SK-N-SH (cell line): ENCODE measurements at regions not wholly inside any gene's neighbourhood (a gene's known extent, or its start where the extent isn't known, plus 50 kb on each side); places are given as distances from the start of the nearest gene placed in this dataset.
"Not testable (repeated sequence)": the region's sequence is repeated elsewhere in the genome, so short reads cannot be mapped to it uniquely, and the experiment has no call there.

Source experiments
- CTCF ChIA-PET: fragments of 300-600, 350-600 bp; formaldehyde crosslinking; extraction: SDS; loops from one replicate; lab custom pipeline; 2021; lab: Yijun Ruan, JAX
- POLR2A ChIA-PET: fragments of 350-600 bp; sonication (Branson Sonifier 250); formaldehyde crosslinking; extraction: SDS; loops from one replicate; lab custom pipeline; 2020; ENCODE audit warnings: antibody characterized with exemption, inconsistent platforms; lab: Yijun Ruan, JAX
- DNase-seq: peaks from one replicate; pipeline ENCODE4 v3.0.0; 2012
- H2AFZ ChIP-seq: fragments of 200-600 bp; sonication (generic); 2 replicates; pipeline ENCODE4 v1.8.1; 2016; ENCODE audit warnings: antibody characterized with exemption, mild to moderate bottlenecking, low read depth
- H3F3A ChIP-seq: fragments of 200-600 bp; sonication (generic); replicated peaks from 2 replicates; pipeline ENCODE3; 2016; ENCODE audit warnings: antibody characterized with exemption, mild to moderate bottlenecking; ENCODE audit not compliant: insufficient read depth
- H3K27ac ChIP-seq, 2 experiments: fragments of 200-500 bp in 1 of 2; fragments of 200-600 bp in 1 of 2; sonication (Bioruptor generic) in 1 of 2; sonication (generic), shearing (Covaris generic) in 1 of 2; 2 replicates each; pipeline versions ENCODE4 v1.5.1 to v1.6.1; 2014 to 2016; ENCODE audit warnings: low read depth in 2 of 2, inconsistent platforms in 1 of 2, low read length in 1 of 2, mild to moderate bottlenecking in 1 of 2, mixed read lengths in 1 of 2
- H3K27me3 ChIP-seq: fragments of 200-600 bp; sonication (generic), shearing (Covaris generic); 2 replicates; pipeline ENCODE4 v1.6.1; 2016; ENCODE audit warnings: mixed run types; ENCODE audit not compliant: insufficient read depth
- H3K36me3 ChIP-seq, 2 experiments: fragments of 200-500 bp in 1 of 2; fragments of 200-600 bp in 1 of 2; sonication (Bioruptor generic) in 1 of 2; sonication (generic) in 1 of 2; replicated peaks in 1 of 2; 2 replicates each; pipeline versions ENCODE3 to v1.5.1; 2014 to 2016; ENCODE audit warnings: low read length in 1 of 2, mild to moderate bottlenecking in 1 of 2; ENCODE audit not compliant: insufficient read depth in 2 of 2, control insufficient read depth in 1 of 2
- H3K4me1 ChIP-seq, 2 experiments: fragments of 200-500 bp in 1 of 2; fragments of 200-600 bp in 1 of 2; sonication (Bioruptor generic) in 1 of 2; sonication (generic), shearing (Covaris generic) in 1 of 2; 2 replicates each; pipeline versions ENCODE4 v1.5.1 to v1.6.1; 2014 to 2016; ENCODE audit warnings: low read depth in 1 of 2, low read length in 1 of 2, mixed run types in 1 of 2; ENCODE audit not compliant: insufficient read depth in 2 of 2, control insufficient read depth in 1 of 2
- H3K4me2 ChIP-seq: fragments of 200-600 bp; sonication (generic), shearing (Covaris generic); 2 replicates; pipeline ENCODE4 v1.6.1; 2017; ENCODE audit warnings: mixed run types
- H3K4me3 ChIP-seq, 2 experiments: fragments of 200-500 bp in 1 of 2; fragments of 200-600 bp in 1 of 2; sonication (Bioruptor generic) in 1 of 2; sonication (generic), shearing (Covaris generic) in 1 of 2; 2 replicates each; pipeline versions ENCODE4 v1.5.1 to v1.8.1; 2014 to 2016; ENCODE audit warnings: low read depth in 2 of 2, inconsistent platforms in 1 of 2, low read length in 1 of 2, mild to moderate bottlenecking in 1 of 2, mixed read lengths in 1 of 2, moderate library complexity in 1 of 2
- H3K79me2 ChIP-seq: fragments of 200-600 bp; sonication (generic); 2 replicates; pipeline ENCODE4 v1.8.1; 2017; ENCODE audit warnings: mild to moderate bottlenecking; ENCODE audit not compliant: insufficient read depth
- H3K9ac ChIP-seq: fragments of 200-600 bp; sonication (generic); 2 replicates; pipeline ENCODE4 v1.6.1; 2017; ENCODE audit warnings: mixed run types
- H3K9me2 ChIP-seq: fragments of 200-600 bp; sonication (generic); 2 replicates; pipeline ENCODE4 v1.6.1; 2017; ENCODE audit warnings: mixed run types
- H3K9me3 ChIP-seq: fragments of 200-600 bp; sonication (generic); 2 replicates; pipeline ENCODE4 v1.6.1; 2017; ENCODE audit warnings: mixed run types, mild to moderate bottlenecking, moderate library complexity
- H4K20me1 ChIP-seq: fragments of 200-600 bp; sonication (generic); 2 replicates; pipeline ENCODE4 v1.6.1; 2017; ENCODE audit warnings: mild to moderate bottlenecking, mixed run types; ENCODE audit not compliant: insufficient read depth
- EP300 ChIP-seq, 2 experiments: IDR thresholded peaks; 2 replicates each; pipeline versions ENCODE4 v1.4.0 to v1.6.1; 2012; ENCODE audit warnings: borderline replicate concordance in 1 of 2, low read depth in 1 of 2, low read length in 1 of 2
- FOSL2 ChIP-seq: IDR thresholded peaks from 2 replicates; pipeline ENCODE4 v1.4.0; 2012; ENCODE audit warnings: low read depth, mild to moderate bottlenecking, moderate library complexity, borderline replicate concordance
- FOXJ3 ChIP-seq: sonication (generic); formaldehyde crosslinking; IDR thresholded peaks from 2 replicates; pipeline ENCODE4 v1.5.1; 2020; ENCODE audit warnings: mild to moderate bottlenecking, missing genetic modification reagents
- GATA2 ChIP-seq: sonication (generic); formaldehyde crosslinking; IDR thresholded peaks from 2 replicates; pipeline ENCODE4 v1.5.0; 2020; ENCODE audit warnings: mild to moderate bottlenecking, missing genetic modification reagents
- MEF2A ChIP-seq: IDR thresholded peaks from 2 replicates; pipeline ENCODE4 v1.4.0; 2012; ENCODE audit warnings: low read depth, borderline replicate concordance
- REST ChIP-seq: IDR thresholded peaks from 2 replicates; pipeline ENCODE4 v1.6.1; 2012; ENCODE audit warnings: mild to moderate bottlenecking, low read depth, low read length, moderate library complexity
- SIN3A ChIP-seq: IDR thresholded peaks from 2 replicates; pipeline ENCODE4 v1.6.1; 2012; ENCODE audit warnings: low read depth, mild to moderate bottlenecking, low read length, moderate library complexity, borderline replicate concordance
- SMC3 ChIP-seq: IDR thresholded peaks from 2 replicates; pipeline ENCODE4 v1.6.1; 2012; ENCODE audit warnings: low read depth, low read length, improper control_type of control experiment
- YY1 ChIP-seq: IDR thresholded peaks from 2 replicates; pipeline ENCODE4 v1.4.0; 2012; ENCODE audit warnings: low read depth, mild to moderate bottlenecking
- WGBS: methylation state at CpG from one replicate; pipeline ENCODE4 v1.1.6; 2017; ENCODE audit warnings: low lambda C conversion rate; 5-methylcytosine and 5-hydroxymethylcytosine counted together
- TF ChIP-seq, protein P1 (sequence below): fragments of 150-350 bp; IDR thresholded peaks from 2 replicates; pipeline ENCODE4 v1.6.1; 2017; ENCODE audit warnings: antibody characterized with exemption, low read length, low read depth, borderline replicate concordance
- TF ChIP-seq, protein P2 (sequence below): fragments of 200-600 bp; sonication (generic); IDR thresholded peaks from 2 replicates; pipeline ENCODE4 v1.6.1; 2017; ENCODE audit warnings: antibody characterized with exemption, mild to moderate bottlenecking, moderate library complexity

DNA sequence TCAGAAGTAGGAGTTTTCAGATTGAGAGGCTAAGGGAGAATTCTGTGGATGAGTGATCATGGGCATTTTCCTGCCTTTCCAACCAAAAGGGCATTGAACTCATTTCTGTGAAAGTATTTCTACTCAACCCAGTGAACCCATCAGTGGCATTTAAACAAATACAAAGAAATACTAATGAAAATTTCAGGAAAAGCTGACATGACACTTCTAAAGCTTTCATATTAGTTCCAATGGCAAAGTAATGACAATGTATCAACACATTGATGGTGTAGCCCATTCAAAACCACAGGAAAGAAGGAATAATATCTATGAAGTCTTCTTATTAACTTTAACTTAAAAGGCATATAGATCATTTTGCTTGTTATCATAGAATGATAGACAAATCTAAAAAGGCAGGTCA, 183.5 kb upstream of the ANXA10 start:
- Histone ChIP-seq H3K27me3 (no peaks in the 10 kb centered on the region), H2AFZ (no peak overlapping the region), H3K9ac (no peak overlapping the region), H3K9me2 (no peaks in the 10 kb centered on the region), H3K79me2 (no peaks in the 10 kb centered on the region), H3K4me2 (no peak overlapping the region), H3K27ac (no peak overlapping the region), H3K4me1 (no peaks in the 10 kb centered on the region), H3K9me3 (0 out of 2 replicates have a peak, but pooled peaks cover 3% of the 10 kb centered on the region), H3K36me3 (no peaks in the 10 kb centered on the region), H3F3A (peaks cover 5% of the 10 kb centered on the region), H3K4me3 (no peak overlapping the region), H4K20me1 (no peaks in the 10 kb centered on the region)
- ChIA-PET CTCF (no interaction called here), POLR2A (no interaction called here)
- DNase-seq = no peak
- no peak for TF ChIP-seq MEF2A
- TF ChIP-seq, protein P1, sequence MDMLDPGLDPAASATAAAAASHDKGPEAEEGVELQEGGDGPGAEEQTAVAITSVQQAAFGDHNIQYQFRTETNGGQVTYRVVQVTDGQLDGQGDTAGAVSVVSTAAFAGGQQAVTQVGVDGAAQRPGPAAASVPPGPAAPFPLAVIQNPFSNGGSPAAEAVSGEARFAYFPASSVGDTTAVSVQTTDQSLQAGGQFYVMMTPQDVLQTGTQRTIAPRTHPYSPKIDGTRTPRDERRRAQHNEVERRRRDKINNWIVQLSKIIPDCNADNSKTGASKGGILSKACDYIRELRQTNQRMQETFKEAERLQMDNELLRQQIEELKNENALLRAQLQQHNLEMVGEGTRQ = no peak

DNA sequence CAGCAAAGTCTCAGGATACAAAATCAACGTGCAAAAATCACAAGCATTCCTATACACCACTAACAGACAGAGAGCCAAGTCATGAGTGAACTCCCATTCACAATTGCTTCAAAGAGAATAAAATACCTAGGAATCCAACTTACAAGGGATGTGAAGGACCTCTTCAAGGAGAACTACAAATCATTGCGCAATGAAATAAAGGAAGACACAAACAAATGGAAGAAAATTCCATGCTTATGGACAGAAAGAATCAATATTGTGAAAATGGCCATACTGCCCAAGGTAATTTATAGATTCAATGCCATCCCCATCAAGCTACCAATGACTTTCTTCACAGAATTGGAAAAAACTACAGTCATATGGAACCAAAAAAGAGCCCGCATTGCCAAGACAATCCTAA, 179.8 kb upstream of the ANXA10 start:
- H3K79me2 ChIP-seq, CTCF ChIA-PET, H4K20me1 ChIP-seq, H3K4me3 ChIP-seq, H3K9me2 ChIP-seq, DNase-seq, H3K27ac ChIP-seq, H3K27me3 ChIP-seq, H3K36me3 ChIP-seq, H3K4me1 ChIP-seq, POLR2A ChIA-PET, H3K9ac ChIP-seq, H3K9me3 ChIP-seq, H3K4me2 ChIP-seq, H3F3A ChIP-seq, H2AFZ ChIP-seq: not testable (repeated sequence)
- 56% methylated on average over 3 of the region's 3 CpGs for WGBS

- Histone ChIP-seq H3K4me3 (no peak overlapping the region), H3K9me2 (no peaks in the 10 kb centered on the region), H2AFZ (no peak overlapping the region), H3K27me3 (no peaks in the 10 kb centered on the region; the same call in 1 of the 2 replicates)
- CTCF ChIA-PET = no interaction called here
- 10% methylated on average over 1 of the region's 1 CpG for WGBS
- TF ChIP-seq YY1 (no peak), REST (no peak), SMC3 (no peak), GATA2 (CRISPR knock-in tag) (no peak), FOSL2 (no peak), EP300 (IDR thresholded peaks at IDR 0.05; ENCODE audit: borderline replicate concordance in 1 of 2, low read depth in 1 of 2, low read length in 1 of 2) (no peak), SIN3A (no peak), FOXJ3 (CRISPR knock-in tag) (no peak)
- TF ChIP-seq, protein P2, sequence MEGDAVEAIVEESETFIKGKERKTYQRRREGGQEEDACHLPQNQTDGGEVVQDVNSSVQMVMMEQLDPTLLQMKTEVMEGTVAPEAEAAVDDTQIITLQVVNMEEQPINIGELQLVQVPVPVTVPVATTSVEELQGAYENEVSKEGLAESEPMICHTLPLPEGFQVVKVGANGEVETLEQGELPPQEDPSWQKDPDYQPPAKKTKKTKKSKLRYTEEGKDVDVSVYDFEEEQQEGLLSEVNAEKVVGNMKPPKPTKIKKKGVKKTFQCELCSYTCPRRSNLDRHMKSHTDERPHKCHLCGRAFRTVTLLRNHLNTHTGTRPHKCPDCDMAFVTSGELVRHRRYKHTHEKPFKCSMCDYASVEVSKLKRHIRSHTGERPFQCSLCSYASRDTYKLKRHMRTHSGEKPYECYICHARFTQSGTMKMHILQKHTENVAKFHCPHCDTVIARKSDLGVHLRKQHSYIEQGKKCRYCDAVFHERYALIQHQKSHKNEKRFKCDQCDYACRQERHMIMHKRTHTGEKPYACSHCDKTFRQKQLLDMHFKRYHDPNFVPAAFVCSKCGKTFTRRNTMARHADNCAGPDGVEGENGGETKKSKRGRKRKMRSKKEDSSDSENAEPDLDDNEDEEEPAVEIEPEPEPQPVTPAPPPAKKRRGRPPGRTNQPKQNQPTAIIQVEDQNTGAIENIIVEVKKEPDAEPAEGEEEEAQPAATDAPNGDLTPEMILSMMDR = no peak
- TF ChIP-seq, all 33 proteins: peak for 0
- no peak overlapping the region for H3K9ac ChIP-seq
- no peak overlapping the region for H3K4me2 ChIP-seq
- POLR2A ChIA-PET = no interaction called here
- H3F3A ChIP-seq = no peaks in the 10 kb centered on the region
- no peak overlapping the region for H3K27ac ChIP-seq
- no peaks in the 10 kb centered on the region for H3K9me3 ChIP-seq
- H3K4me1 ChIP-seq = no peaks in the 10 kb centered on the region
- H3K79me2 ChIP-seq = no peaks in the 10 kb centered on the region
- H4K20me1 ChIP-seq = no peaks in the 10 kb centered on the region
- H3K36me3 ChIP-seq = no peaks in the 10 kb centered on the region
- DNase-seq = no peak
Observed at GRCh38 chr4:167918077-167918476, 174.3 kb upstream of the ANXA10 start.
